Hematopoietic multipotent progenitor cell treated with erythropoietin and hydrocortisone succinate and interleukin-3 and kit ligand, for 15 days (in vitro differentiated cells): ENCODE measurements at regions not wholly inside any gene's neighbourhood (a gene's known extent, or its start where the extent isn't known, plus 50 kb on each side); places are given as distances from the start of the nearest gene placed in this dataset.
"Not testable (repeated sequence)": the region's sequence is repeated elsewhere in the genome, so short reads cannot be mapped to it uniquely, and the experiment has no call there.

Experiments used
- DNase-seq: peaks from one replicate; pipeline ENCODE4 v3.0.0-alpha.2; 2015; ENCODE audit warnings: low spot score

DNA sequence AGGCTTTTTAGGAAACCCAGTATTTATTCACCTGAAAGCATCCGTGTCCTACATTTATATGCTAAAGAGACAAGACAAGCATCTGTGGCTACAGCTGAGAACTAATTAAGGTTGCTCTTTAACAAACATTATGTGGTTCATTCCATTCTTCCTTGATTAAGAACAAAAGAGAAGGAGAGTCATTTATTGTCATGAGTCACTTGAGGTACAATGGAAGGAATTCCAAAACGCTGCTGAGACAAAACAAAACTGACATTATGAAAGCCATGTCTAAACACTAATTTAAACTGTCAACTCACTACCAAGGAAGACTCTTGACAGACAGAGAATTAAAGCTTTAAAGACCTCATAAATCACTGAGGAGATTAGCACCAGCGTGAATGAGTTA, 214.4 kb downstream of the BMP4 start:
- no peak for DNase-seq

DNA sequence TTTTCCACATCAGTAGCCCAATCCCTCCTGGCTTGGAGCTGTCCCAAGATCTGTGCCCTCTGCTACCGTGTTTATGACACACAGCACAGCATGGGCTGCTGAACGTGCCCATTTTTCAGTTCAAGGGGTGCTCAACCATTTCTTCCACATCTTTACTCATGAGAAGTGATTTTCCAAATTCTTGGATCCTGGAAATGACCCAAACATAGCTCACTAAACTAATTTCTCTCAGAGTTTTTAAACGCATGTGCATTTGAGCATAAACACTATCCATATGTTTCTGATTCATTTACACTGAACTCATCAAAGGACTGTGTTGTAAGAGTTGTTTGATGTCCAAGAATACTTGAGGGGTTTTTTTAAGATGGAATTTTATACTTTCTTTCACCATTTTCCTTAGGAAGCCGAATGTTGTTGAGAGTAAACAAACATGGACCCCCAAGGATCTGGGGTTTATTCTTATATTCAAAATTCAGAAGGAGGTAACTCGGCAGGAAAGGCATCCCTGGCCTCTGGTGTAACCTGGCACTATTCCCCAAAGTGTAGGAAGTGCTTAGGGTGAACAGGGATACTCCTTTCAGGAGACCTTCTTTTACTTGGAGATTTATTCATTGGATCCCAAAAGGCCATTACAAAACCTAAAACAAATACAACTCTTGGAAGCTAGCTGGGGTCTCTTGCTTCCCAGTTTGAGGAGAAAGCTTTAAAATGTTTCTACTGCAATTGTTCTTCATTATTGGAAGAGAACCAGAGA, 215.0 kb downstream of the BMP4 start:
- no peak for DNase-seq

DNA sequence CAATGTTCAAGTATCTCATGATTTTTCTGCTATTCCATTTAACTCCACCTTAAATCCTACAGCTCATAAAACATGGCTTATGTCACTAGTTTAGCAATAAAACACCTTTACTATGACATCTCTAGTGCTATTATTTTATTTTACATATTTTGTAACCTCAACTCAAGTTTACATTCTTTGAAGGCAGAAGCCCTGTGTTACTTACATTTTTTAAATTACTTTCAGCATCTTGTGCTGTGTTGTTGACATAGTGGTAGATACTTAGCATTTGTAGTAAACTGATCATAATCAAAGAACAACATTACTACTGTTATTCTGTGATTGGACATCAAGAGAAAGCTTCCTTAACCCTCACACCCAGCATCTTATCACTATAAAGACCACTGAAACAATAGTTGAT, 216.1 kb downstream of the BMP4 start:
- no peak for DNase-seq

DNA sequence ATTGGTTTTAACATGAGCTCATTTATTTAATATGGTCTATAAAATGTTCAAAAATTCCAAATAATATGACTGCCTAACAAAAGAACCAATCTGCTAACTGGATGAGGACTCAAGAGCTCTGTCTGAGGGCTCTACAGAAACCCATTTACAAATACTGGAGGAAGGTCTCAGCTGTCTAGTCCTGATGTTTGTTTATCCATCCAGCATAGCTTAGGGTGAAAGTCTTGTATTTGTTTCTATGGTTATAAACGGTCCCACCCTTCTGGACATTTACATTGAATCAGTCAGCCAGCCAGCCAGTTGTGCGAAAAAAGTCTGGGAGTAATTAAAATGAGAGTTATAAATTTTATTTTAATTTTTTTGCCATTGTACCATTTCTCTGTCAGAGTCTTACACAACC, 220.7 kb downstream of the BMP4 start:
- no peak for DNase-seq

DNA sequence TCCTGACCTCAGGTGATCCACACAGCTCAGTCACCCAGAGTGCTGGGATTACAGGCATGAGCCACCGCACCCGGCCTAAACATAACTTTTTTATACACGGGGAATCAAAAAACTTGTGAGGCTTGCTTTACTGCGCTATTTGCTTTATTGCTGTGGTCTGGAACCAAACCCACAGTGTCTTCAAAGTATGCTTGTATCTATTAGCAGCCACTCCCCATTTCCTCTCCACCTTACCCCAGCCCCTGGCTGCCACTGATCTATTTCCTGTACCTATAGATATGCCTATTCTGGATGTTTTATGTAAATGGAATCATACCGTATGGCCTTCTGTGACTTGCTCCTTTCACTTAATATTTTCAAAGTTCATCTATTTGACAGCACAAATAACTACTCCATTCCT, 233.4 kb downstream of the BMP4 start:
- DNase-seq, result no peak

DNA sequence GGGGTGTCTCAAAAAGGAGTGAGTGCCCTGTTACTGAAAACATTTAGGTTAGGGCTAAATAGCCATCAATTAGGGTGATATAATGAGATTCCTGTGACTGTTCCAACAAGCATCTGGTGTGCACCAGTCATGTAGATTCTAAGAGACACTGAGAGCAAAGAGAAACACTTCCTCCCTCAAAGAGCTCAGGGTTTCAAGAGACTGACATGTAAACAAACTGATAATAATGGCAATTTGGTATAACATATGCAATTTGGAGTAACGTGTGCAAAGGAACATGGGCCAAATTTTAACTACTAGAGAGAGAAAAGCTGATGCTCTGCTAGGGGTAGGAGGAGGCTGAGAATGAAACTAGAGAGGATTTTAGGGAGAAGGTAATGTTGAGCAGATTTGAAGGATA, 237.1 kb downstream of the BMP4 start:
- DNase-seq, result no peak

DNA sequence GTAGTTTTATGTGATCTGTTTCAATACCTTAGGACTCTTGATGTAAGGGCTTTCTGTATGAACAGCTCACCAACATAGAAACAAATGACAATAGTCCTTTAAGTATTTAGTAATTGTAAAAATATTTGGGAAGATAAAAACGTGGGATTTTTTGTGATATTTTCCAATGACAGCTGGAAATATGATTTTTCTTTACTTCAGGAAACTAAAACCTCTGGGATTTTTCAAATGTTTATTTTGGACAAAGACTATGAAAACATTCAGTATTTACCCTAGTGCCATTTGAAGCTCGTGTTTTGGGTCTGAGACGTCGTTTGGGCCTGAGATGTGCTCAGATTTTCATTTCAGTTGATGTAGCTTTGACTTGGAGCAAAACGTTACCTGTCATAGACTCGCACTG, 240.0 kb downstream of the BMP4 start:
- DNase-seq, result no peak

DNA sequence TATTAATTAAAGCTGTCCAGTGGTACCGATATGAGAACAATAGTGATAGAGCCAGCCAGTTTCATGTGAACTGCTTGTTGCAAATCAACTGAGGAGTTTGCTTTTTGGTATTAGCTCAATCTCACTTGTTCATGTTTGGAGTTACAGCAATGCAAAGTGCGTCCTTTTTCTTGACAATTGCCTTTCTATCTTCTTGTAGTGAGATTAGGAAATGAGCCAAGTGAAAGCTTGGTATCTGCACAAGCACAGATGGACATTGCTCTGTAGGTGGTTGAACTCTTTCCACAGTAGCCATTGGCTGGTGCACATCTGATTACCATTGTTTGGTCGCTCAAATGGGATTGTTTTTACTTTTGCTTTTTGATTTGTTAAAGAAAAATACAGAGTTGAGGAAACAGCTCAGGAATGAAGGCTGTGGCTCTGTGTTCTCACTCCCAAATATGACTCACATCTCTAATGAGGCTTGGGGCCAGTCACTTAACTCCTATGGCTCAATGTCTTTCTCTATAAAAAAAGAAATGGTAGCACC, 241.4 kb downstream of the BMP4 start:
- no peak for DNase-seq

DNA sequence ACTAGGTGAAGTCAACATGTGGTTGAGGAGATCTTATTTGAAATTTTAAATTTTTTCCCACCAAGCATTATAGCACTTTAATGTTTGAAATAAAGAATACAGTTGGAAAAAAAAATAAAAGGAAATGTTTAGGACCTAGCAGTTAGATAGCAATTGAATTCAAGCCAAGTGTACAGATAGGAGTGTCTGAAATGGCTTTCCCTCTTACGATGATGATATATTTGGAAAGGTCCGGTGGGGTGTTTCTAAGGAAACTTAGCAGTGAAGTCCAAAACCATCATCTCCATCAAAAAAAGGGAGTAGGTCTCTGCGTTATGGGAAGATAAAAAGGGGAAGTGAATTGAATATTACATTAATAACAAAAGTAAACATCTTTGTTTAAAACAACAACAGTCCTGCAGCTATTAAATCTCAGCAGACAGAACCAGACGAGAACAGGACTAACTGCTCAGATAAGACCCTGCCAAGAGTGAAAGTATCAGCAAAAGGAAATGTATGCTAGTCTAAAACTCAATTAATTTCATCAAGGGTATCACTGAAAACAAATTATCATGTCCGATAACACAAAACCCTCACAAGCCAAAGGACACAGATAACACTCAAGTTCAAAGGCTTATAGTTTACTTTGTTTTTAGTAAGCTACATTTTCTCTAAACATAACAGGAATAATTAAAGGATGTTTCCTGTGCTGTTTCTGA, 242.0 kb downstream of the BMP4 start:
- no peak for DNase-seq

DNA sequence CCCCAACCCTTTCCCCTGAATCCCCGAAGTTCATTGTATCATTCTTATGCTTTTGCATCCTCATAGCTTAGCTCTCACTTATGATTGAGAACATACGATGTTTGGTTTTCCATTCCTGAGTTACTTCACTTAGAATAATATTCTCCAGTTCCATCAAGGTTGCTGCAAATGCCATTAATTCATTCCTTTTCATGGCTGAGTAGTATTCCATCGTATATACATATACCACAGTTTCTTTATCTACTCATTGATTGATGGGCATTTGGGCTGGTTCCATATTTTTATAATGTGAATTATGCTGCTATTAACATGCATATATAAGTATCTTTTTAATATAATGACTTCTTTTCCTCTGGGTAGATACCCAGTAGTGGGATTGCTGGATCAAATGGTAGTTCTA, 243.7 kb downstream of the BMP4 start:
- not testable (repeated sequence) for DNase-seq

DNA sequence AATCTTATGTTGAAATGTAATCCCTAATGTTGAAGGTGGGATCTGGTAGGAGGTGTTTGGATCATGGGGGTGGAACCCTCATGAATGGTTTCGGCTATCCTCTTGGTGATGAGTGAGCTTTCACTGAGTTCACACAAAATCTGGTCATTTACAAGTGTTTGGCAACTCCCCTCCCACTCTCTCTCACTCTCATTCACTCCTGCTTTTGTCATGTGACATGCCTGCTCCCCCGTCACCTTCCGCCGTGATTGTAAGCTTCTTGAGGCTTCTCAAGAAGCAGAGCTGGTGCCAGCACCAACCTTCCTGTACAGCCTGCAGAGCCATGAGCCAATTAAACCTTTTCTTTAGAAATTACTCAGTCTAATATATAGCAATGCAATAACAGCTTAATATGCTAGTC, 245.4 kb downstream of the BMP4 start:
- no peak for DNase-seq

DNA sequence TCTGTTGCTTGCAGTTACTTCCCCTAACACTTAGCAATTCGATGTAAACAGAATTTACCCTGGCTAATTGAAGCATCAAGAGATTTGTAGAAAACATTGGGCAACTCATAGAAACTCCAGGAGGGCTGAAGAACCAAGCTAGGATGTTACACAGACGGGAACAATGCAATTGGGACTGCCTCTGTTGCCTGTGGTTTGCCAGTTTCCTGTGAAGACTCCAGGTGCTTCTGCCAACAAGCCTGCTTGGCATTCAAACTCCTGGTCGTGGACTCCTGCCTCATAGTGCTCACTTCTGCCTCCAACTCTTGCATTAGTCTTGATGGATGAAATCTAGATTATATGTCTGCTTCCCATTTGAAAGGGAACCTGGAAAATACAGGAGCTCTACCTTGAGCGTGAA, 246.0 kb downstream of the BMP4 start:
- DNase-seq, result no peak

DNA sequence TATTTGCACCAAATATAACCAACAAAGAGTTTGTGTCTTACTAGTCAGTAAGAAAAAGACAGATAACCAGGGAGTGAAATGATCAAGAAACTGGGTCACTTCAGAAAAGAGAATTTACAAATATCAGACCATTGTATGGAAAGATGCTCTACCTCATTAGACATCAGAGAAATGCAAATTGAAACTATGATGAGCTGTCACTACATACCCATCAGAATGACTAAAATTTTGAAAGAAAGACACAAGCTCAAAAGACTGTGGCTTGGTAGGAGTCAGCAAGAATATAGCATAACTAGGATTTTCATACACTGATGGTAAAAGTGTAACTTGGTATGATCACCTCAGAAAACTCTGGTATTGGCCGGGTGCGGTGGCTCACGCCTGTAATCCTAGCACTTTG, 247.2 kb downstream of the BMP4 start:
- DNase-seq, result no peak

DNA sequence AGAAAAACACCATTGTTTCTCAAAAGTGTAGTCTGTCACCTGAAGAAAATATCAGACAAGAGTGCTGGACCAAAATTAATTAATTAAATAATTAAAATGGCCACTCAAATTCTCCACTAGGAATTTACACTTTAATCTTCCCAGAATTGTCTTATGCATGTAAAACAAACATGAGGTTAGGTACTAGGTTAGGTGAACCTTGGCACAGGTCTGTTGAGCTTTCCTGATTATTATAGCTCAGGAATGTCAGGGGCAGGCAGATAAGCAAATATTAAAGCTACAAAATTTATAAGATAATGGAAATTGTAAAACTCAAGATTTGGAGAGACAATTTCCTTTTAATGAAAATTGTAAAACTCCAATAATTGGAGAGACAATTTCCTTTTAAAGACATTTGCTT, 253.2 kb downstream of the BMP4 start:
- DNase-seq, result no peak

DNA sequence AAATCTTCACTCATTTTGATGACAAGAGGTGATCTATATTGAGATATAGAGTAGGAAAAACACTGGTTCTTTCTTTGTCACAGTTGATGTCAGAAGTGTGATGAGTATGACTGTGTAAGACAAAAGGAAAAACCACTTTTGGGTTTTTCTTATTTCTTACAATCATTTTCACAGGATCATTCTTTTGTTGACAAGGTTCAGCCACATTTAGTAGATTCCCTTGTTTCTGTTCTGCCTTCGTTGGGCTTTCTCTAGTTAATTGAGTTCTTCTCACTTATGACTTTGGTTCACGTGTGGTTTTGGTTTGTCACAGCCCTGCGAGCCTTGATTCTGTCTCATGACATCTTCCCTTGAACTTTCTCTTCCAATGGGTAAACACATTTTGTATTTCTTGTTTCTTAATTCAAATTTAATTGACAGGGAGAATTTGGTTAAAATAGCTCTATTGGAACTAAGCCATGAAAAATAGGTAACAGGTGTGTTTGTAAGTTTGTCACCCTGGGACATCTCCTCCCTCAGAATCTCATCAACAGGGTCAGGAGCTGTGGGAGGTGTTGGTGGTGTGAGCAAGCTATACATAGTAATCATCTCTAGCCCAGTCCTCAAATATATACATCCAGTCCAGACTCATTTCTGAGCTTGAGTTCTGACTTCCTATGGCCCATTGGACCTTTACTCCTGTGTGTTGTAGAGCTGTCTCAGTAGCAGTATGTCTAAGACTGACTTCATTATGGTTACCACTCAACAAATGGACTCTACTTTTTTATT, 255.3 kb downstream of the BMP4 start:
- no peak for DNase-seq

DNA sequence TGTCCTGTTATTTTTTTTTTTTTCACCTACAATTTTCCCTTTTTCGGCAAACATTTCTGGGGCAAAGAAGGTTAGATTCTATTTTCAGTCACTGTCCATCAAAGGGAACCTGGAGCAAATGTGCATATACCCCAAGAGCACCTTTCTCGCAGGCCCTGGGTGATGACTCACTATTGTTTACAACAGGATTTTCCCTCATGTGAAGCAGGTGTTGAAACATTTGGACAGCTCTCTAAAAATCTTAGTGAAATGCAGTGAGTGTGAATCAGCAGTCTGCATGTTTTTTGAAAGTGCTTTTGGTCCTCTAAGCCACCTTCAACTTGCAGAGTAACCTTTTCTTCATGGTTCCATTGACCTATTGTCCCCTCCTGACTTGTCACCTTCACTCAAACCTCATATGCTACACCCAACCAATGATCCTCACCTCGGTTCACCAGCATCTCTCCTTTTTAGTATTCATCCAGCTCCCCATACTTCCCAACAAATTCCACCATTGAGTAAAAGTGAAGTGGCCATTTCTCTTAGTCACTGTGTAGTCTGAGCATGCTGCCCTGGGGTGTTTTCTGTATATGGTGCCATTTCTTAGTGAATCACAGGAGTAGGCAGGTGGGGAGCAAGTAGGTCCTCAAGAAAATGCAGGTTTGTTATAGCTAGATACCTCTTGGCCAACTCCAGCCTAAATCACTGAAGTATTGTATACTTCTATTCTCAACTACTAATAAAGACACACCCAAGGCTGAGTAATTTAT, 260.2 kb downstream of the BMP4 start:
- DNase-seq, result no peak

DNA sequence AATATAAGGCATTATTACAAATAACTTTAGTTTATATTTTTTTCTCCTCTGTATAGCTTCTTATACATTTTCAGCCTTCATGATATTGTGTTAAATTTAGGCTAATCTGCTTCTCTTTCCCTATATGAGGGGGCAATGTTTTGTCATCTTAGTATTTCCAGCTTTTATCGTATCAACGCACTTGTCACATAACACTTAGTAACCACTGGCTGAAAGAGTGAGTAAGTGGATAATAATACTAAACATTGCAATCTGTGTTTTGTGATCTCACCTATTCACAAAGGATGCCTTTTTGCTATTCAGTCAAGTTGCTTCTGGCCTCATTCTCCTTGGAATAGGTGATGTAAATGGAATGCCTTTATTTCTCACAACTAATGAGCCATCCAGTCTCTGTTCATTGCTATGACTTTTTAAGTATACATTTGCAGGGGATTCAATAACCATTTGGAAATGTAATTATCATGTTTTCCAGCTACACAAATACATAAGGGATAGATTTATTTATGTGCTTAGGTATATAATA, 260.9 kb downstream of the BMP4 start:
- no peak for DNase-seq

DNA sequence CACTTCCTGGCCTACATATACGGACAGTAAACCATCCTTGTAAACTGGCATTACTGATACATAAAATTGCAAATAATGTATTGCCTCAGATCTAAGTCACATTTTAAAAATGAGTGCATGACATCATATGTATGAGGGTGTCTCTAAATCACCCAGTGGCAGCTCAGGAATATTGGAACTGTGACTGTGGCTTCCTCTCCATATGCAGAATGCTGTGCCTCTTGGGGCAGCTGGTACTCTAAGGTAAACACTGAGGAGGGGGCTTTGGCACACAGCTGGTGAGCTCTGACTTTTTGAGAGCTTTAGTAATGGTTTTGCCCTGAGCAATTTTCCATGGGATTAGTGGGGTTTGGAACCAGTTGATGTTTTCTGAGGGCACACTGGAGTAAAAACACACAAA, 263.7 kb downstream of the BMP4 start:
- no peak for DNase-seq

DNA sequence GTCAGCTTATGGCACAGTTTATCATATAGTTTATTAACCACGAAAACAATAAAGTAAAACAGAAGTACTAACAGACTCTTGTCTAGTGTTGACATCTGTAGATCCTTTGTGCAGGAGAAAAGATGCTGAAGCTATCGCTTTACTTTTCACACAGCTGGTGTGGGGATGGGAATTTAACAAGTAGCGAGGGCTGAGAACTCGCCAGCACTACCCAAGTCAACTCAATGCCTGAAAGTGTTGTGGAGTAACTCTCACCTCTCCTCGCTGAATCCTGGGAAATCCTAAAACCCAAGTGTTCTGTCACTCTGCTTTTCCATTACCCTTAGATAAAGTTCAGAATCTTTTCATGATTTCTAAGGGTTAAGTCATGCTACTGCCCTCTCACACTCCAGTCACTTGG, 264.2 kb downstream of the BMP4 start:
- DNase-seq, result no peak

DNA sequence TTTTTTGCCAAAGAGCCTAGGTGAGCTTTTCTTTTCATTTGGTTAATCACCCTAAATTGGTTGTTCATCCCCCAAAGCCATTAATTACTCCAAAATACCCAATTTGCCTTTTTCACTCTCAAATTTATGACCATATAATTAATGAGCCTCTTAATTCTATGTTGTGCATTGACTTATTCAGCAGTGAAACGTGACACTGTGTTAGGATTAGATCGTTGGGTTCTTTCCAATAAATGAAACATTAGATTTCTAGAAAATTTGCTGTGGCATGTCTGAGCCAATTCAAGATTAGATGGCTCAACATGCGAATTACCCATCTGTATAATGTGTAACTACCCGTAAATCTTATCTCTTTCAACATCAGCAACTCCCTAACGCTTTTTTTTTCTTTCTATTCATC, 273.4 kb downstream of the BMP4 start:
- no peak for DNase-seq

DNA sequence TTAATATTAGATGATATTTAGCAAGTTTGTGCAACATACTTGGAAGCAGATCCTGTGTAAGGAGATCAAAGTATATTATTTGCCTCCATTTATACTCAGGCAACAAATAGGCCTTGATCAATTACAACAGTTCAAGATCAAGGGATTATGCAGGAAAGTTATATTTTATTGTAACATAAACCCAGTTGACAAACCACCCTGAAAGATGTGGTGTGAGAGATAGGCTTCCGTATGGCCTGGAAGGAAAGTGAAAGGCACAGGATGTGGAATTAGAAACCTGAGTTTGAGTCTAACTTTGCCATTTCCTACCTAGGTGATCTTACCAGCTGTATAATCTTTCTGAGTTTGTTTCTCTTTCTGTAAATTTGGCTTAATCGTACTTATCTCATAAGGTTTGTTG, 284.1 kb downstream of the BMP4 start:
- DNase-seq, result no peak

DNA sequence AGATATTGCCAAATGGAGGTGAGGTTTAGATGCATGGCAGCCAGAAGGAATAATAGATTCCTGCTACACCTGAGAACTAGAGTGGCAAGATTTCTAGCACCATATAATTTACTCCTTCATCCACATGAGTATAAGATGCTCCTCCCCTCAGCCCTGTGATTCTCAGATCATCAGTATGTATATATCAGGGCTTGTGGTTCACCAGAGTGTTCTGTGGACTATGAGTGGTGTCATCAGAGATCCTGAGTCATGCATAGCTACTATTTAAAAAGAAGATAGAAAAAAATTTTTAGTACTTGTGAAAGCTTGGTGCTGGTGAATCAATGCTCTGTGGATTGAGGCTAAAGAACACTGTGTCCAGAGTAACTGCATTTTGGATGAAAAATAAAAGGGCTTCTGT, 285.9 kb downstream of the BMP4 start:
- no peak for DNase-seq
